OCI-LY1 (cell line): ENCODE measurements at regions not wholly inside any gene's neighbourhood (a gene's known extent, or its start where the extent isn't known, plus 50 kb on each side); places are given as distances from the start of the nearest gene placed in this dataset.

Experiments
- EZH2 ChIP-seq: fragments of 200-600 bp; sonication (generic), shearing (Covaris generic); IDR thresholded peaks from 2 replicates; pipeline ENCODE4 v1.8.0; 2017; ENCODE audit warnings: borderline replicate concordance, mixed run types, mild to moderate bottlenecking, antibody characterized with exemption, low read length, moderate library complexity, mixed read lengths
- TF ChIP-seq, protein P1 (sequence below): fragments of 200-600 bp; sonication (generic), shearing (Covaris generic); IDR thresholded peaks from 2 replicates; pipeline ENCODE4 v1.5.1; 2017; ENCODE audit warnings: mild to moderate bottlenecking, antibody characterized with exemption, low read length, moderate library complexity, mixed read lengths

DNA sequence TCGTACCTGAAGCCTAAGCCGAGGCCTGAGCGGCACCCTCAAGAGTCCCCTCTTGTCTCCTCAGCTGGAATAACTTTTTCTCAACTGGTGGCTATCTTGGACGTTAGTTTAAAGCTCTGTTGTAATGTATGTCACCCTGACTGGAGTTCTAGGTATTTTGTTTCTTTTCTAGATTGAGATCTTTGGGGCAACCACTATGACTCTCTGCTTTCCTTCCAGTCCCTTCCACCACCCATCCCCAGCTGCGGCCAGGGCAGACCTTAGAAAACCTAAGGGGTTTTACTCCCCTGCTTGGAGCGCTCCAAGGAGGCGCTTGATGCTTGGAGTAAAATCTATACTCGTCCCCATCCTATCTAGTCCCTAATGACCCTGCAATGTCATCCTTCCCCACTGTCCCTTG lies 74.6 kb upstream of the MRPS6 start:
- TF ChIP-seq, protein P1, sequence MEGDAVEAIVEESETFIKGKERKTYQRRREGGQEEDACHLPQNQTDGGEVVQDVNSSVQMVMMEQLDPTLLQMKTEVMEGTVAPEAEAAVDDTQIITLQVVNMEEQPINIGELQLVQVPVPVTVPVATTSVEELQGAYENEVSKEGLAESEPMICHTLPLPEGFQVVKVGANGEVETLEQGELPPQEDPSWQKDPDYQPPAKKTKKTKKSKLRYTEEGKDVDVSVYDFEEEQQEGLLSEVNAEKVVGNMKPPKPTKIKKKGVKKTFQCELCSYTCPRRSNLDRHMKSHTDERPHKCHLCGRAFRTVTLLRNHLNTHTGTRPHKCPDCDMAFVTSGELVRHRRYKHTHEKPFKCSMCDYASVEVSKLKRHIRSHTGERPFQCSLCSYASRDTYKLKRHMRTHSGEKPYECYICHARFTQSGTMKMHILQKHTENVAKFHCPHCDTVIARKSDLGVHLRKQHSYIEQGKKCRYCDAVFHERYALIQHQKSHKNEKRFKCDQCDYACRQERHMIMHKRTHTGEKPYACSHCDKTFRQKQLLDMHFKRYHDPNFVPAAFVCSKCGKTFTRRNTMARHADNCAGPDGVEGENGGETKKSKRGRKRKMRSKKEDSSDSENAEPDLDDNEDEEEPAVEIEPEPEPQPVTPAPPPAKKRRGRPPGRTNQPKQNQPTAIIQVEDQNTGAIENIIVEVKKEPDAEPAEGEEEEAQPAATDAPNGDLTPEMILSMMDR = no peak
- TF ChIP-seq EZH2 = no peak
